ENCODE measurements at regions not wholly inside any gene's neighbourhood (a gene's known extent, or its start where the extent isn't known, plus 50 kb on each side); places are given as distances from the start of the nearest gene placed in this dataset.

GRCh38 chr5:44885903-44886302 is 77.2 kb downstream of the MRPS30 start:
- no peak for TF ChIP-seq EZH2 (IDR thresholded peaks at IDR 0.05; ENCODE audit: insufficient read depth, low read length)
- TF ChIP-seq, protein P1, sequence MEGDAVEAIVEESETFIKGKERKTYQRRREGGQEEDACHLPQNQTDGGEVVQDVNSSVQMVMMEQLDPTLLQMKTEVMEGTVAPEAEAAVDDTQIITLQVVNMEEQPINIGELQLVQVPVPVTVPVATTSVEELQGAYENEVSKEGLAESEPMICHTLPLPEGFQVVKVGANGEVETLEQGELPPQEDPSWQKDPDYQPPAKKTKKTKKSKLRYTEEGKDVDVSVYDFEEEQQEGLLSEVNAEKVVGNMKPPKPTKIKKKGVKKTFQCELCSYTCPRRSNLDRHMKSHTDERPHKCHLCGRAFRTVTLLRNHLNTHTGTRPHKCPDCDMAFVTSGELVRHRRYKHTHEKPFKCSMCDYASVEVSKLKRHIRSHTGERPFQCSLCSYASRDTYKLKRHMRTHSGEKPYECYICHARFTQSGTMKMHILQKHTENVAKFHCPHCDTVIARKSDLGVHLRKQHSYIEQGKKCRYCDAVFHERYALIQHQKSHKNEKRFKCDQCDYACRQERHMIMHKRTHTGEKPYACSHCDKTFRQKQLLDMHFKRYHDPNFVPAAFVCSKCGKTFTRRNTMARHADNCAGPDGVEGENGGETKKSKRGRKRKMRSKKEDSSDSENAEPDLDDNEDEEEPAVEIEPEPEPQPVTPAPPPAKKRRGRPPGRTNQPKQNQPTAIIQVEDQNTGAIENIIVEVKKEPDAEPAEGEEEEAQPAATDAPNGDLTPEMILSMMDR (IDR thresholded peaks at IDR 0.05; ENCODE audit: insufficient read depth, low read depth, low read length): no peak

Measured in astrocyte (in vitro differentiated cells and primary cell).